SU-DHL-6 (cell line): ENCODE measurements at regions not wholly inside any gene's neighbourhood (a gene's known extent, or its start where the extent isn't known, plus 50 kb on each side); places are given as distances from the start of the nearest gene placed in this dataset.

Source experiments
- CTCF ChIP-seq: fragments of 200-600 bp; sonication (generic); IDR thresholded peaks from one replicate; pipeline ENCODE4 v1.5.1; 2017; ENCODE audit warnings: antibody characterized with exemption, mild to moderate bottlenecking, low read length, moderate library complexity; ENCODE audit not compliant: insufficient read depth, poor library complexity, severe bottlenecking
- EZH2phosphoT487 ChIP-seq: fragments of 200-600 bp; sonication (generic), shearing (Covaris generic); conservative IDR thresholded peaks from 2 replicates; pipeline ENCODE4 v1.6.1; 2018; ENCODE audit warnings: mild to moderate bottlenecking, antibody characterized with exemption, low read length, moderate library complexity, mixed read lengths

- TF ChIP-seq CTCF, result no peak
- TF ChIP-seq EZH2phosphoT487, result no peak
Measured at GRCh38 chr4:128635141-128635954, 174.2 kb upstream of the JADE1 start.
